Activated T-cell treated with anti-CD3 and anti-CD28 coated beads, Interleukin-2, amount 50 U/mL, for 72 hours (primary cell): ENCODE measurements at regions not wholly inside any gene's neighbourhood (a gene's known extent, or its start where the extent isn't known, plus 50 kb on each side); places are given as distances from the start of the nearest gene placed in this dataset.

Source experiments
- ATAC-seq, 2 donors: fragments of 150-1000 bp; cut with Tn5 transposase; replicated peaks in 1 of 2; 2 replicates each; pipeline ENCODE4 v1.10.0; 2021; ENCODE audit warnings: moderate library complexity in 2 of 2, mild to moderate bottlenecking in 1 of 2
- DNase-seq, 2 donors: peaks; one replicate each; pipeline ENCODE4 v3.0.0; 2021 to 2022; ENCODE audit warnings: mixed read lengths in 1 of 2
- H3K27ac Mint-ChIP-seq: one replicate; pipeline ENCODE4 v1.8.0; 2022; ENCODE audit warnings: mild to moderate bottlenecking, moderate library complexity, mixed read lengths
- H3K27me3 Mint-ChIP-seq: one replicate; pipeline ENCODE4 v1.8.0; 2022; ENCODE audit warnings: low read depth, mixed read lengths
- H3K36me3 Mint-ChIP-seq, 2 donors: one replicate each; pipeline ENCODE4 v1.8.0; 2022; ENCODE audit warnings: mixed read lengths in 2 of 2, mild to moderate bottlenecking in 1 of 2; ENCODE audit not compliant: insufficient read depth in 2 of 2
- H3K4me1 Mint-ChIP-seq: one replicate; pipeline ENCODE4 v1.8.0; 2022; ENCODE audit warnings: low read depth, mixed read lengths
- H3K4me3 Mint-ChIP-seq, 2 donors: one replicate each; pipeline ENCODE4 v1.8.0; 2022; ENCODE audit warnings: mild to moderate bottlenecking in 2 of 2, mixed read lengths in 2 of 2, moderate library complexity in 2 of 2
- H3K9me3 Mint-ChIP-seq, 2 donors: one replicate each; pipeline ENCODE4 v1.8.0; 2022; ENCODE audit warnings: mixed read lengths in 2 of 2

DNA sequence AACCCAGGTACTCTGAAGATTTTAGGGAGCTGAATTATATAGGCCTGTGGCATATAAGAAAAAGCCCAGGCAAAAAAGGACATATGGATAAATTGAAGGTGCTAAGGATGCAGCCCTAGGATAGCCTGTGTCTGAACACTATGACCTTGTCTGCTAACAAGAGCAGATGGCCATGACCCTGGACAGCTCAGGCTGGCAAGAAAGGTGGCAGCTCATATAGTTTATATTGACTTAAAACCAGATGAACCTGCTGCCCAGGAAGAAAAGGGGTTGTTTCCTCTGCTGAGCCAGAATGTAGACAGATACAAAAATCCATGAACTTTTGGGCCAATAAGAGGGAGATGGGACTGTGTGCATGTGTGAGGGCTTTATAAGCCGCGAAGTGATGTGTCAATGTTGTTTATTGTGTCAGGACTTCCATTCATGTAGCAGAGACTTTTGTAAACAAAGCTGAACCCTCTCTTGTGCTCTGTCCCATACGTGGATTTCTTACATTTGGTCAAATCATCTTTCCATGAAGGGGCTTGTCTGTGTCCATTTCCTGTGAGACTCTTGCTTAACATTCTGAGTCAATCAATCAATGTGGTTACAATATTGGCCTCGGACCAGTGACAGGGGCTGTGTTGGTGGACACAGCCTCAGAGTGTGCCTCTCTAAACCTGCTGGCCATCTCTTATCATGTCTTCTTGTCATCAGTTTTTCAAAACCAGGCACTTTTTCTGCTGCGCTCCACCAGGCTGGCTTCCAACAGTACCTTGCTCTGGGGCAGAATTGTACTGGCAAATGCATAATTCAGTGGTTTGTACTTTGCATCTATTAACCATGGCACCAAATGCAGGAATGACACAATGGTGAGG, 321.2 kb downstream of the WDR72 start:
- no peak for DNase-seq
- no peaks in the 10 kb centered on the region for H3K4me1 Mint-ChIP-seq
- H3K27ac Mint-ChIP-seq: no peak overlapping the region
- no peaks in the 10 kb centered on the region for H3K9me3 Mint-ChIP-seq
- ATAC-seq: no peak
- H3K36me3 Mint-ChIP-seq: no peaks in the 10 kb centered on the region
- H3K4me3 Mint-ChIP-seq: no peak overlapping the region
- H3K27me3 Mint-ChIP-seq: no peaks in the 10 kb centered on the region

DNA sequence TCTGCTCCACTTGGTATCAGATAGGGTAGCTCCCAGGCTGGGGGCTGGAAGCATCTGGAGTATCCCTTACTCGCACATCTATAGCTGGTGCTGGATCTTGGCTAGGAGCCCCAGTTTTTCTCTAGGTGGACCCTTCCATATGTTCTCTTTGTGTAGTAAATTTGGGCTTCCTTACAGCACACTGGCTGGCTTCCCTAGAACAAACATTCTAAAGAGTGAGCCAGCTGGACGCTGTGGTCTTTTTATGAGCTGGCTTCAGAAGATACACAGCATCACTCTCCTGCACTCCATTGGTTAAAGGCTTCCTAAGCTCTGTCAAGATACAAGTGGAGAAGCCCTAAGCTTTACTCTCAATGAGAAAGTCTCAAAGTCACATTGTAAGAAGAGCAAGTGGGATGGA, 322.1 kb downstream of the WDR72 start:
- Mint-ChIP-seq H3K27me3 (no peaks in the 10 kb centered on the region), H3K4me1 (no peaks in the 10 kb centered on the region), H3K4me3 (no peak overlapping the region), H3K27ac (no peak overlapping the region), H3K36me3 (no peaks in the 10 kb centered on the region), H3K9me3 (no peaks in the 10 kb centered on the region)
- DNase-seq (no peak), ATAC-seq (no peak)

DNA sequence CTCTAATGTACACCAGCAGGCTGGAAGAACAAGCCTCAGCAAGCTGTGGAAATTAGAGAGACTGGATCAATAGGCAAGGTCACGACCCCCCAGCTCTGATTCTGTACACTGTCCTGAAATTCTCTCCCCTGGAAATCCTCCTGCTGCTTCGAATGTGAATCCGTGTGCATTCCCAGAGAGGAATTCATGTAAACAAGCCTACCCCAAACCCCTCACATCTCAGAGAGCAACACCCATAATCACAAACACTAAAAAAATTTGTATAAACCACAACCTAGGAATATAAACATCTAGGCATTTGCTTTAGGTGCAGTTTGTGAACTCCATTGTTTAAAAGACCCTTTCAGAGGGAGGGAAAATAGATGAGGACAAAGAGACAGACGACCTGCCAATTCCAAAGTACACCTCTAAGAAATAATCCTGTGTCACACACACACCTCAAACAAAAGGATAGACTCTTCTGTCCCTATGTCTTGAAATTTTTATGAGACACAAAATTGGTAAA, 325.2 kb downstream of the WDR72 start:
- ATAC-seq (no peak), DNase-seq (no peak)
- H3K4me1 Mint-ChIP-seq: no peaks in the 10 kb centered on the region
- H3K27ac Mint-ChIP-seq: no peak overlapping the region
- H3K36me3 Mint-ChIP-seq: no peaks in the 10 kb centered on the region
- no peaks in the 10 kb centered on the region for H3K27me3 Mint-ChIP-seq
- peaks cover 0 to 4% of the 10 kb centered on the region in 2 donors for H3K9me3 Mint-ChIP-seq
- H3K4me3 Mint-ChIP-seq: no peak overlapping the region

DNA sequence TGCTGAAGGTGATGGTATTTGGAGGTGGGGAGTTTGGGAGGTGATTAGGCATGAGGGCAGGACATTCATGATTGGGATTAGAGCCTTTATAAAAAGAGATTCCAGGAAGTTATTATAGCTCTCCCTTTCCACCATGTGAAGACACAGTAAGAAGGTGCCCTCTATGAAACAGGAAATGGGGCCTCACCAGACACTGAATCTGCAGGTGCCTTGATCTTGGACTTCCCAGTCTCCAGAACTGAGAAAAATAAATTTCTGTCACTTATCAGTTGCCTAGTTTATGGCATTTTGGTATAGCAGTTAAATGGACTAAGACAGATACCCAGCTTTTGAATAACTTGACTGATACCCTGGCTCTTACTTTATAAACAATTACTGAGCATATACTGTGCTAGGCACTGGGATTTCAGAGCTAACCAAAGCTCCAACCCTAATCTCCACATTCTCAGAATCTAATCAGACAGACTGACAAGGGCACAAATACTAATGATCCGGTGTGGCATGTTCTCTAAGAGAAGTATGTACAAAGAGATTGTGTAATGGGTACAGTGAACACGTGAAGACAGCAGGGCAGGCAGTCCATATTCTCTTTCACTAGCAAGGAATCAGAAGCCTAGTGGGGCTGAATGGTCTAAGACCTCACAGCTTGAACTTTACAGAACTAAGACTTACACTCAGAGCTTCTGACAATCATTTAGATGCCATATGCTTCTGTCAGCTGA, 343.1 kb downstream of the WDR72 start:
- Mint-ChIP-seq H3K4me1 (no peaks in the 10 kb centered on the region), H3K9me3 (peaks cover 3% of the 10 kb centered on the region in 2 donors), H3K36me3 (no peaks in the 10 kb centered on the region), H3K4me3 (no peak overlapping the region), H3K27me3 (peaks cover 6% of the 10 kb centered on the region), H3K27ac (no peak overlapping the region)
- no peak for ATAC-seq
- DNase-seq: no peak

DNA sequence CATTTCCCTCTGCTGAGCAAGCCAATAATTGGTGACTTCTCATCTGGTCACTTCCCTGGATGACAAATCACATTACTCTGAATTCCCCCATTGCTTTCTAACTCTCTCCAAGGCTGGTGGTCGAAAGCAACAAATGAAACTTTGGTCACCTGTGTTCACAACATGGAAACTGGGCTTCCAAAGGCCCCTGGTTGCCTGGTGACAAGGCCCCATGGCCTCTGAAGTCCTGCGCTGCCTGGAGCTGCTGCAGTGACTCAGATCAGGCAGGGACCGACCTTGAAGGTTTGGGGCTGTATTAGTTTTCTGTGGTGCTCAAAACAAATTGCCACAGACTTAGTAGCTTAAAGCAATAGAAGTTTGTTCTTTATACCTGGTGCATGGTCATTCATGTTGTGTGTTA, 345.3 kb downstream of the WDR72 start:
- Mint-ChIP-seq H3K27me3 (no peaks in the 10 kb centered on the region), H3K4me1 (no peaks in the 10 kb centered on the region), H3K27ac (no peak overlapping the region), H3K4me3 (no peak overlapping the region), H3K36me3 (no peaks in the 10 kb centered on the region), H3K9me3 (peaks cover 3% of the 10 kb centered on the region in 2 donors)
- no peak for ATAC-seq
- DNase-seq: no peak

DNA sequence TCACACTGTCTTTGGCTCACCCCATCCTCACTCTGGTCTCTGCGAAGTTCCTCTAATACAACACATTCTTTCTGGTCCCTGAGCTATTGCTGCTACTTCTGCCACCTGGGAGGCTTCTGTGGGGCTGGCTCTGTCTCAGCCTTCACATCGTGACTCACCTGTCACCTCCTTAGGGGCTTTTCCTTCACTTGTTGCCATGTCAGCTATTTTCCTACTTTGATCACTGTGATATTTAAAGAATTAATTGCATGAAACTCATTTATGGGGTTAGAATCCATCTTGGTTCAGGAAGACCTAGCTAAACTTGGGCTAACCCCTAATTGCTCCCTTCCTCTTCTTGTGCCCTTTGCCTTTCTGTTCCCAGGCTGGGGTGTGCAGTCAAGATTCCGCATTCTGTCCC, 346.9 kb downstream of the WDR72 start:
- Mint-ChIP-seq H3K9me3 (peaks cover 0 to 3% of the 10 kb centered on the region in 2 donors), H3K36me3 (no peaks in the 10 kb centered on the region), H3K27me3 (no peaks in the 10 kb centered on the region), H3K27ac (no peak overlapping the region), H3K4me1 (no peaks in the 10 kb centered on the region), H3K4me3 (no peak overlapping the region)
- DNase-seq: no peak
- no peak for ATAC-seq

DNA sequence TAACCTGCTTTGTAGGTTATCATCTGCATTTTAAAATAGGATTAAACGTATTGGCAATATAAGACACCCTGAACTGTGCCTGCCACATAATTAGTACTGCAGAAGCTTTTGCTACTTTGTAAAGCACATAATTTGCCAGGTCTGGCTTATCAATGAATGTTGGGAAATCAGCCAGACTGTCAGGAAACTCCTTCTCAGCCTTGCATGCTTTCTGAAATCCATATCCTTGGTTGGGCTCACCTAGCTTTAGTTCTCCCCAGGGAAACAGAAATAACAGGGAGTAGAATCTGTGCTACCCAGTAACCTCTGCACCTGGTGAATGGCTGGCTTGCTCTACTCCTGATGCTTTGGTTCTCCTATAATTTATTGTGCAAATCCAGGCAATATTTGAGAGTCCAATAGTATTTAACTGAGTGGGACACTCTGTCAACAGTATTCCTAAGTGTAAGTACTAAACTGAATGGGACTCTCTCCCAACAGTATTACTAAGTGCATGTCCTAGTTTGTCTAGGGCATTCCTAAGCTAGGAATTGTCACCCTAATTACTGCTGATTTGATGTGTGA, 354.5 kb downstream of the WDR72 start:
- Mint-ChIP-seq H3K27me3 (no peaks in the 10 kb centered on the region), H3K4me3 (no peak overlapping the region), H3K27ac (no peak overlapping the region), H3K4me1 (no peaks in the 10 kb centered on the region), H3K9me3 (no peaks in the 10 kb centered on the region), H3K36me3 (no peaks in the 10 kb centered on the region)
- no peak for DNase-seq
- ATAC-seq: no peak

DNA sequence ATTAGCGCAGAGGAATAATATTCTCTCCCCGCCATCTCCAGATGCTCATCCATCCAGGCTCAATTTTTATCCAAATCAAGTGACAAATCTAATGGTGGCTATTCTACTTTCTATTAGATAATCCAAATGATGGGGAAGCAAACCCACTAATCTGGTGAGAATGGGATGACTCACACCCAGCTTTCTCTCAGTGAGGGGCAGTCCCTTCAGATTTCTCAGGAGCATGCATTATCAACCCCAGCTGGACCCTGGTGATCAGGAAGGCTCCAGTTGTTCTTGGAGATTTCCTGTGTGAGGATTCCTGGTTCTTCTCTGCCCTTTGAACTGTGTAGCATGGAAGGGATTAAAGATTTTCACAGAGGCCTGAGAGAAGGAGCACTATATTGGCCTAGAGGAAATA, 358.0 kb downstream of the WDR72 start:
- ATAC-seq: no peak
- Mint-ChIP-seq H3K36me3 (no peaks in the 10 kb centered on the region), H3K4me1 (no peaks in the 10 kb centered on the region), H3K9me3 (no peaks in the 10 kb centered on the region), H3K27ac (no peak overlapping the region), H3K4me3 (no peak overlapping the region), H3K27me3 (no peaks in the 10 kb centered on the region)
- DNase-seq: no peak

DNA sequence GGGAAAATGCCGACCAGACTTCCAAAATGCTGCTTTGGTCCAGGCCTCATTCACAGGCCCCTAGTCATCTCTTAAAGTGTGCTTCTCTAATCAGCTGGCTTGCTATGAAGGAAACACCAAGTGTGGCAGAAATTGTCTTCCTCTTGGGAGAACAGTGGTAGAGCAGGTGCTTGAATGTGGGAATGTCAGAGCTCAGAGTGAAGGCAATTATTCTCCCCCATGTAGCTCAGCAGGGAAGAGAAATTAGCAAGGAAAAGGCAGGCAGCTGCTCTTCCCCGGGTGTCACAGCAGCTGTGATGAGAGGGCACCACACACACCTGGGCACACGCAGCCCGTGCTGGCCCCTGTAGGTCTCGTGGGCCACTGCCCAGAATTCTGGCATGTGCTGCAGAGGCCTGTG, 358.5 kb downstream of the WDR72 start:
- no peaks in the 10 kb centered on the region for H3K9me3 Mint-ChIP-seq
- H3K4me3 Mint-ChIP-seq: no peak overlapping the region
- DNase-seq (no peak), ATAC-seq (no peak)
- no peak overlapping the region for H3K27ac Mint-ChIP-seq
- H3K36me3 Mint-ChIP-seq: no peaks in the 10 kb centered on the region
- no peaks in the 10 kb centered on the region for H3K4me1 Mint-ChIP-seq
- H3K27me3 Mint-ChIP-seq: no peaks in the 10 kb centered on the region

DNA sequence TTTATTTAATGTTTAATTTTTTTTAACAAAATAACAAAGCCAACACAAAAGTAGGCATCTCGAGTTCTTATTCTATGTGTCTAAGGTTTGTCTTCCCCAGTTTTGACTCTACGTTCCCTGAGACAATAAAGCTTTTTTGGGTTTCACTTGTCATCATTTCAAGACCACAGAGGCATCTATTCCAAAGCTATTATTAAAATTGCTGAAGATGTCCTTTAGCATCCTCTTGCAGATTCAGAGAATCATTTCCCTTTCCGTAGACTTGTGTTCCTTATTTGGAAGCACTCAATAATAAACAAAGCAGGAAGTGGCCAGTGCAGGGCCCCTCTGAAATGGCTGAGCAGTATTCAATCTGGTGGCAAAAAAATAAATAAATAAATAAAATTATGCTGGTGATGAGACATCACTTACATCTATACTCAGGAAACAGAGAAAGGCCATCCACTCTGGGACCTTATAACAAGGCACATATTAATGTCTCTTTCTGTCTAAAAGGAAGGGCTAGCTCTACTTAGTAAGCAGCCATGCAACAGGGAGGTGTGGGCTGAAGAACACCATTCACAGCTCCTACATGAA, 362.3 kb downstream of the WDR72 start:
- DNase-seq: no peak
- H3K4me3 Mint-ChIP-seq: no peak overlapping the region
- ATAC-seq: no peak

DNA sequence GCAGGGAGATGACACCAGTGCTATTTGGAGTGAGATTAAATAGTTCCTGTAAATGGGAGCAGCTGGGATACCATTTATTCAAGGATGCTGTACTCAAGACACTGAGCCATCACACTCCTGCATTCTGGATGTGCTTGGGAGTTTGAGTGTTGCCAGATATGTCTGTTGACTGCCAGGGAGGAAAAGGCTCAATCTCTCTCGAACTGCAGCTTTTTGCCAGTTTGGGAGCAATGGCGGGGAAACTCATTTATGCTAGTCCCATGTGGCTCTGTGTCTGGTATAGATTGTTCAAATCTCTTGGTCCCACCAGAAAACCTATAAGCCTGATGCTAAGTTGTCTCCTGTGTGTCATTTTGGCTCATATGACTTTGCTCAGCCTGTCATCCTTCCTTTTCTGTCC, 363.6 kb downstream of the WDR72 start:
- no peak overlapping the region for H3K4me3 Mint-ChIP-seq
- ATAC-seq (no peak), DNase-seq (no peak)
- no peaks in the 10 kb centered on the region for H3K27me3 Mint-ChIP-seq
- no peaks in the 10 kb centered on the region for H3K36me3 Mint-ChIP-seq
- H3K4me1 Mint-ChIP-seq: no peaks in the 10 kb centered on the region
- H3K27ac Mint-ChIP-seq: no peak overlapping the region
- no peaks in the 10 kb centered on the region for H3K9me3 Mint-ChIP-seq

More for the DNA sequence above, 362.3 kb downstream of the WDR72 start:
- no peaks in the 10 kb centered on the region for H3K4me1 Mint-ChIP-seq
- no peaks in the 10 kb centered on the region for H3K9me3 Mint-ChIP-seq
- H3K36me3 Mint-ChIP-seq: no peaks in the 10 kb centered on the region
- H3K27me3 Mint-ChIP-seq: no peaks in the 10 kb centered on the region
- H3K27ac Mint-ChIP-seq: no peak overlapping the region

DNA sequence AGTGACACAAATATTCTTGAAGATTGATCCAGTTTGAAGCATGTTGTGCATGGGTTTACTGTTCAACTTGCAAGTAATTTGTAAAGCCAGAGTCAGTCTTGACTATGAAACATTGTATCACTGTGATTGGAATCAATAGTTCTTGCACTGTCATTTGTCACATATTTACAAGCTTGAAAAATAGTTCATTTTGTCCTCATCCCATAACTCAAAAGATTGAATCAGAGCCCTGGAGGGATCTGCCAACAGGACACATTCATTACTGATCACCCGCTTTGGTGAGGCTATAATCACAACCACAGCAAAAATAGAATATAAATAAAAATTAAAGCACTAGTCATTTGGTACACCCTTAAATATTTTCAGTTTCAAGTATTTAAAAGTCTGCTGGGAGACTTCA, 368.9 kb downstream of the WDR72 start:
- ATAC-seq (no peak), DNase-seq (no peak)
- Mint-ChIP-seq H3K4me3 (no peak overlapping the region), H3K27me3 (no peaks in the 10 kb centered on the region), H3K27ac (no peak overlapping the region), H3K36me3 (no peaks in the 10 kb centered on the region), H3K4me1 (no peaks in the 10 kb centered on the region), H3K9me3 (no peaks in the 10 kb centered on the region)
